ENCODE measurements at regions not wholly inside any gene's neighbourhood (a gene's known extent, or its start where the extent isn't known, plus 50 kb on each side); places are given as distances from the start of the nearest gene placed in this dataset.

GRCh38 chr3:144553301-144553700, 581.7 kb downstream of the DIPK2A start:
- no peak overlapping the region for H3K4ac ChIP-seq (ENCODE audit: low read depth in 1 of 2, low read length in 2 of 2)
- H4K8ac ChIP-seq (ENCODE audit: low read length) = no peak overlapping the region
- no peak overlapping the region for H3K23ac ChIP-seq (ENCODE audit: low read length in 2 of 2)
- no peak overlapping the region for H3K9ac ChIP-seq (ENCODE audit: low read length)
- no peak overlapping the region for H2BK120ac ChIP-seq (ENCODE audit: low read depth, low read length)
- WGBS = 0% methylated on average over 1 of the region's 1 CpG
- no peak overlapping the region for H4K91ac ChIP-seq (ENCODE audit: low read length)
- no peak overlapping the region for H3K27ac ChIP-seq (ENCODE audit: low read length, poor library complexity, severe bottlenecking)
- no peak overlapping the region for H2AK5ac ChIP-seq (ENCODE audit: low read length, severe bottlenecking)
- no peak overlapping the region for H2BK5ac ChIP-seq (ENCODE audit: low read depth, low read length, poor library complexity, severe bottlenecking)
- H2BK12ac ChIP-seq (ENCODE audit: low read length in 2 of 2) = no peak overlapping the region
- DNase-seq = no peak
- H3K9me3 ChIP-seq (ENCODE audit: control insufficient read depth, low read length) = no peaks in the 10 kb centered on the region
- no peak overlapping the region for H3K18ac ChIP-seq (ENCODE audit: low read depth in 1 of 2, low read length in 2 of 2)
- H3K36me3 ChIP-seq (ENCODE audit: control insufficient read depth in 1 of 2, insufficient read depth in 2 of 2, low read depth in 1 of 2, low read length in 2 of 2) = no peaks in the 10 kb centered on the region
- no peak overlapping the region for H2BK15ac ChIP-seq (ENCODE audit: low read depth, poor library complexity, severe bottlenecking)
- H2AFZ ChIP-seq (ENCODE audit: low read depth, low read length) = no peak overlapping the region
- H3K79me1 ChIP-seq (replicated peaks; ENCODE audit: low read length, poor library complexity, severe bottlenecking) = no peaks in the 10 kb centered on the region
- H3K14ac ChIP-seq (ENCODE audit: low read length in 2 of 2) = no peak overlapping the region
- no peak overlapping the region for H3K4me2 ChIP-seq (ENCODE audit: low read length, poor library complexity, severe bottlenecking)
- H3K4me3 ChIP-seq (ENCODE audit: insufficient read depth in 1 of 2, low read depth in 1 of 2, low read length in 2 of 2) = no peak overlapping the region
- H3K27me3 ChIP-seq (ENCODE audit: control insufficient read depth in 1 of 2, insufficient read depth in 1 of 2, low read length in 2 of 2) = no peaks in the 10 kb centered on the region
- no peaks in the 10 kb centered on the region for H3K4me1 ChIP-seq (ENCODE audit: control insufficient read depth, insufficient read depth, low read depth, low read length)

GRCh38 chr3:144554889-144555288, 583.3 kb downstream of the DIPK2A start:
- Histone ChIP-seq H3K4ac (ENCODE audit: low read depth in 1 of 2, low read length in 2 of 2) (no peak overlapping the region), H3K79me1 (replicated peaks; ENCODE audit: low read length, poor library complexity, severe bottlenecking) (no peaks in the 10 kb centered on the region), H3K4me3 (ENCODE audit: insufficient read depth in 1 of 2, low read depth in 1 of 2, low read length in 2 of 2) (no peak overlapping the region), H3K4me1 (ENCODE audit: control insufficient read depth, insufficient read depth, low read depth, low read length) (no peaks in the 10 kb centered on the region), H3K27ac (ENCODE audit: low read length, poor library complexity, severe bottlenecking) (no peak overlapping the region), H2BK5ac (ENCODE audit: low read depth, low read length, poor library complexity, severe bottlenecking) (no peak overlapping the region), H2BK12ac (ENCODE audit: low read length in 2 of 2) (no peak overlapping the region), H3K18ac (ENCODE audit: low read depth in 1 of 2, low read length in 2 of 2) (no peak overlapping the region), H2AFZ (ENCODE audit: low read depth, low read length) (no peak overlapping the region), H3K27me3 (ENCODE audit: control insufficient read depth in 1 of 2, insufficient read depth in 1 of 2, low read length in 2 of 2) (no peaks in the 10 kb centered on the region), H3K9me3 (ENCODE audit: control insufficient read depth, low read length) (no peaks in the 10 kb centered on the region), H3K9ac (ENCODE audit: low read length) (no peak overlapping the region), H2AK5ac (ENCODE audit: low read length, severe bottlenecking) (no peak overlapping the region), H2BK15ac (ENCODE audit: low read depth, poor library complexity, severe bottlenecking) (no peak overlapping the region), H3K4me2 (ENCODE audit: low read length, poor library complexity, severe bottlenecking) (no peak overlapping the region), H4K8ac (ENCODE audit: low read length) (no peak overlapping the region), H3K23ac (ENCODE audit: low read length in 2 of 2) (no peak overlapping the region), H3K14ac (ENCODE audit: low read length in 2 of 2) (no peak overlapping the region), H3K36me3 (ENCODE audit: control insufficient read depth in 1 of 2, insufficient read depth in 2 of 2, low read depth in 1 of 2, low read length in 2 of 2) (no peaks in the 10 kb centered on the region), H4K91ac (ENCODE audit: low read length) (no peak overlapping the region), H2BK120ac (ENCODE audit: low read depth, low read length) (no peak overlapping the region)
- no peak for DNase-seq
- WGBS = 98% methylated on average over 4 of the region's 5 CpGs

DNA sequence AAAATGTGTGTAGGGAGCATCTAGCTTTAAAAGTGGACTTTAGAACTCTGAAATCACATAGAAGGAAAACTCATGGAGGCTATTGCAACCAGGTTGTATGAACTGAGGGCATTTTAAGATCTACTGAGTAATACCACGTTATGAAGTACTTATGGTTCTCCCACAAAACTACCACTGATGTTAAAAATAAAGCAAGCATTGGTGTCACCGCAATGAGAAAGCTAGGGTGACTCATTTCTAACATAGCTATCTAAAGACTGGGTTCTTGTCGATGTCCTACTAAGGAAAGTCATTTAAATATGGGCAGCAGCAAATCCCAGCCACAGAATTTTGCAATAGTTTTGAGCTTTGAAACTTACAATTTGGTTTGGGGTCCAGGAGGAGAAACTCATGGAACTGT, 584.8 kb downstream of the DIPK2A start:
- Histone ChIP-seq H2BK5ac (ENCODE audit: low read depth, low read length, poor library complexity, severe bottlenecking) (no peak overlapping the region), H3K4me3 (ENCODE audit: insufficient read depth in 1 of 2, low read depth in 1 of 2, low read length in 2 of 2) (no peak overlapping the region), H2BK12ac (ENCODE audit: low read length in 2 of 2) (no peak overlapping the region), H3K36me3 (ENCODE audit: control insufficient read depth in 1 of 2, insufficient read depth in 2 of 2, low read depth in 1 of 2, low read length in 2 of 2) (no peaks in the 10 kb centered on the region), H2BK15ac (ENCODE audit: low read depth, poor library complexity, severe bottlenecking) (no peak overlapping the region), H3K27me3 (ENCODE audit: control insufficient read depth in 1 of 2, insufficient read depth in 1 of 2, low read length in 2 of 2) (no peaks in the 10 kb centered on the region), H3K9ac (ENCODE audit: low read length) (no peak overlapping the region), H2BK120ac (ENCODE audit: low read depth, low read length) (no peak overlapping the region), H3K4me1 (ENCODE audit: control insufficient read depth, insufficient read depth, low read depth, low read length) (no peaks in the 10 kb centered on the region), H3K9me3 (ENCODE audit: control insufficient read depth, low read length) (no peaks in the 10 kb centered on the region), H3K4ac (ENCODE audit: low read depth in 1 of 2, low read length in 2 of 2) (no peak overlapping the region), H3K18ac (ENCODE audit: low read depth in 1 of 2, low read length in 2 of 2) (no peak overlapping the region), H3K14ac (ENCODE audit: low read length in 2 of 2) (no peak overlapping the region), H3K79me1 (replicated peaks; ENCODE audit: low read length, poor library complexity, severe bottlenecking) (no peaks in the 10 kb centered on the region), H2AFZ (ENCODE audit: low read depth, low read length) (no peak overlapping the region), H2AK5ac (ENCODE audit: low read length, severe bottlenecking) (no peak overlapping the region), H3K27ac (ENCODE audit: low read length, poor library complexity, severe bottlenecking) (no peak overlapping the region), H3K23ac (ENCODE audit: low read length in 2 of 2) (no peak overlapping the region), H4K8ac (ENCODE audit: low read length) (no peak overlapping the region), H4K91ac (ENCODE audit: low read length) (no peak overlapping the region), H3K4me2 (ENCODE audit: low read length, poor library complexity, severe bottlenecking) (no peak overlapping the region)
- WGBS = 75% methylated on average over 3 of the region's 3 CpGs
- peak; percentile 27 for DNase-seq

DNA sequence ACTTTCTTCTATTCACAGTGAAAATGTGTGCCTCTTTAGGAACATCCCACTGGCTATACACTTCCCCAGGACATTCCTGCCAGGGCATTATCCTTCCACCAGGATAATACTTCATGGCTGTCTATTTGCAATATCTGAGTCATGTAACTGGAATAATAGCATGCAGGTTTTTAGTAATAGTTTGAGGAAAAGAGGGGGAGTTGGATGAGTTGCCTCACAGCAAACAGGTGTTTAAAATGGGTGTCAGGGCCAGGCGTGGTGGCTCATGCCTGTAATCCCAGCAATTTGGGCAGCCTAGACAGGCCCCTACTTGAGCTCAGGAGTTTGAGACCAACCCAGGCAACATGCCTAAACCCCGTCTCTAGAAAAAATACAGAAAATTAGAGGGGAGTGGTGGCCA, 585.9 kb downstream of the DIPK2A start:
- H3K23ac ChIP-seq (ENCODE audit: low read length in 2 of 2) = no peak overlapping the region
- no peaks in the 10 kb centered on the region for H3K4me1 ChIP-seq (ENCODE audit: control insufficient read depth, insufficient read depth, low read depth, low read length)

More for the DNA sequence above, 585.9 kb downstream of the DIPK2A start:
- H2BK15ac ChIP-seq (ENCODE audit: low read depth, poor library complexity, severe bottlenecking) = no peak overlapping the region
- DNase-seq = no peak
- H2BK120ac ChIP-seq (ENCODE audit: low read depth, low read length) = no peak overlapping the region
- H3K4me2 ChIP-seq (ENCODE audit: low read length, poor library complexity, severe bottlenecking) = no peak overlapping the region
- H3K14ac ChIP-seq (ENCODE audit: low read length in 2 of 2) = no peak overlapping the region
- H3K36me3 ChIP-seq (ENCODE audit: control insufficient read depth in 1 of 2, insufficient read depth in 2 of 2, low read depth in 1 of 2, low read length in 2 of 2) = no peaks in the 10 kb centered on the region
- H3K79me1 ChIP-seq (replicated peaks; ENCODE audit: low read length, poor library complexity, severe bottlenecking) = no peaks in the 10 kb centered on the region
- H3K4ac ChIP-seq (ENCODE audit: low read depth in 1 of 2, low read length in 2 of 2) = no peak overlapping the region
- H4K8ac ChIP-seq (ENCODE audit: low read length) = no peak overlapping the region
- no peak overlapping the region for H2BK12ac ChIP-seq (ENCODE audit: low read length in 2 of 2)
- H4K91ac ChIP-seq (ENCODE audit: low read length) = no peak overlapping the region
- H3K27ac ChIP-seq (ENCODE audit: low read length, poor library complexity, severe bottlenecking) = no peak overlapping the region
- H3K27me3 ChIP-seq (ENCODE audit: control insufficient read depth in 1 of 2, insufficient read depth in 1 of 2, low read length in 2 of 2) = no peaks in the 10 kb centered on the region
- H3K4me3 ChIP-seq (ENCODE audit: insufficient read depth in 1 of 2, low read depth in 1 of 2, low read length in 2 of 2) = no peak overlapping the region
- WGBS = 96% methylated on average over 2 of the region's 2 CpGs
- no peaks in the 10 kb centered on the region for H3K9me3 ChIP-seq (ENCODE audit: control insufficient read depth, low read length)
- H2AFZ ChIP-seq (ENCODE audit: low read depth, low read length) = no peak overlapping the region
- H3K18ac ChIP-seq (ENCODE audit: low read depth in 1 of 2, low read length in 2 of 2) = no peak overlapping the region
- no peak overlapping the region for H3K9ac ChIP-seq (ENCODE audit: low read length)
- no peak overlapping the region for H2BK5ac ChIP-seq (ENCODE audit: low read depth, low read length, poor library complexity, severe bottlenecking)
- H2AK5ac ChIP-seq (ENCODE audit: low read length, severe bottlenecking) = no peak overlapping the region
